PC-3 (cell line): ENCODE measurements at regions not wholly inside any gene's neighbourhood (a gene's known extent, or its start where the extent isn't known, plus 50 kb on each side); places are given as distances from the start of the nearest gene placed in this dataset.

Experiments
- EZH2 ChIP-seq: fragments of 300-600 bp; sonication (generic); IDR thresholded peaks from one replicate; pipeline ENCODE4 v1.6.1; 2017; ENCODE audit warnings: antibody characterized with exemption, mild to moderate bottlenecking, low read length; ENCODE audit not compliant: unreplicated experiment
- TF ChIP-seq, protein P1 (sequence below): fragments of 300-600 bp; sonication (generic); conservative IDR thresholded peaks from 2 replicates; pipeline ENCODE4 v1.5.1; 2017; ENCODE audit warnings: antibody characterized with exemption, low read depth, mild to moderate bottlenecking, low read length

DNA sequence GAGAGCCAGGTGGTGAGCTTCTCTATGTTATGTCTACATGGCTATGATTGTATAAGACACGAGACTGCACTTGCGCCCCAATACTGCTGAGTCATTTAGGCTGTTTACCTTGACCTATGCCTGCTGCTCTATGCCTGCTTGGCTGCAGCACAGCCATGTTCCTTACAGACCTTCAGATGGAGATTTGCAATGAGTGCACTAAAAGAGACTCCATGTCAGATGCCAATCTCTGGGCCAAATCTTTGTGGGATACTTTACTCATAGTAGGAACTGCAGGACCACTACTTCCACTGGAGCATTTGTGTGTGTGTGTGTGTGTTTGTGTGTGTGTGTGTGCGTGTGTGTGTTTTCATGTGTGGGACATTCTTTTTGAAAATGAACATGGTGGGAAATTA, 50.0 kb upstream of the KMT2E start:
- TF ChIP-seq, protein P1, sequence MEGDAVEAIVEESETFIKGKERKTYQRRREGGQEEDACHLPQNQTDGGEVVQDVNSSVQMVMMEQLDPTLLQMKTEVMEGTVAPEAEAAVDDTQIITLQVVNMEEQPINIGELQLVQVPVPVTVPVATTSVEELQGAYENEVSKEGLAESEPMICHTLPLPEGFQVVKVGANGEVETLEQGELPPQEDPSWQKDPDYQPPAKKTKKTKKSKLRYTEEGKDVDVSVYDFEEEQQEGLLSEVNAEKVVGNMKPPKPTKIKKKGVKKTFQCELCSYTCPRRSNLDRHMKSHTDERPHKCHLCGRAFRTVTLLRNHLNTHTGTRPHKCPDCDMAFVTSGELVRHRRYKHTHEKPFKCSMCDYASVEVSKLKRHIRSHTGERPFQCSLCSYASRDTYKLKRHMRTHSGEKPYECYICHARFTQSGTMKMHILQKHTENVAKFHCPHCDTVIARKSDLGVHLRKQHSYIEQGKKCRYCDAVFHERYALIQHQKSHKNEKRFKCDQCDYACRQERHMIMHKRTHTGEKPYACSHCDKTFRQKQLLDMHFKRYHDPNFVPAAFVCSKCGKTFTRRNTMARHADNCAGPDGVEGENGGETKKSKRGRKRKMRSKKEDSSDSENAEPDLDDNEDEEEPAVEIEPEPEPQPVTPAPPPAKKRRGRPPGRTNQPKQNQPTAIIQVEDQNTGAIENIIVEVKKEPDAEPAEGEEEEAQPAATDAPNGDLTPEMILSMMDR, result no peak
- no peak for TF ChIP-seq EZH2
